ENCODE measurements at regions not wholly inside any gene's neighbourhood (a gene's known extent, or its start where the extent isn't known, plus 50 kb on each side); places are given as distances from the start of the nearest gene placed in this dataset.

DNA sequence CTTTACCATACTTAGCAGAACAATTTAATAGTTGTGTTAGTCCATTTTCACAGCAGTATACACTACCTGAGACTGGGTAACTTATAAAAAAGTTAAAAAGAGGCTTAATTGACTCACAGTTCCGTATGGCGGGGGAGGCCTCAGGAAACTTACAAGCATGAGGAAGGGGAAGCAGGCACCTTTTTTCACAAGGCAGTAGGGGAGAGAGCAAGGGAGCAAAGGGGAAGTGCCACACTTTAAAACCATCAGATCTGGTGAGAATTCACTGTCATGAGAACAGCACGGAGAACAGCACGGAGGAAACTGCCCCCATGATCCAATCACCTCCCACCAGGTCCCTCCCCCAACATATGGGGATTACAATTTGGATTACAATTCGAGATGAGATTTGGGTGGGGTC, 269.9 kb downstream of the MTRR start:
- DNase-seq (ENCODE audit: low read depth), result no peak

DNA sequence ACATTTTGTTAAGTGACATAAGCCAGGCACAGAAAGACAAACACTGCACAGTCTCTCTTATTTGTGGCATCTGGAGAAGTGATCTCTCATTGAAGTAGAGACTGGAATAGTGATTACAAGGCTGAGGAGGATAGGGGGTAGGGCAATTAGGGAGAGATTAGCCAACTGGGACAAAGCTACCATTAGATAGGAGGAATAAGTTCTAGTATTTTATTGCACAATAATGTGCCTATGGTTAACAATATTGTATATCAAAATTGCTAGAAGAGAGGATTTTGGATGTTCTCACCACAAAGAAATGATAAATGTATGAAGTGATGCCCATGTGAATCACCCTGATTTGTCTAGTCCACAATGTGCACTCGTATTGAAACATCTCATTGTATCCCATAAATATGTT, 281.8 kb downstream of the MTRR start:
- no peak for DNase-seq (ENCODE audit: low read depth)

DNA sequence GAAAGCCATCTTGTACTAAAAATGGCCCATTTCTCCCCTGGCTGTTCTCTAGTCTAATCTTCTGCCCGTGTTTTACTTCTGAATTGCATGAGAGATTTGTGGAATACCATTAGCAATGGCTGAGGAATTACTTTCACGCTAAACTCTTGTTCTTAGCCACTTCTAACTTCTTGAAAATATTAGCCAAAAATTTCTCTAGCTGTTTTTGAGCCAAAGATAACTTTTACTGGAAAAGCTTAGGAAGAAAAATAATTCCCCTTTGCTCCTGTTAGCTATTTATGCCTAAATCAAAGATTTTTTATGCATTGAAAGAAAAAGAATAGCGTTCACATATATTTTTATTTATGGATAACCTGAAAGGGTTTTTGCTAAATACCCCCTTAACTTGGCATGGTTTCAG, 287.8 kb downstream of the MTRR start:
- no peak for DNase-seq (ENCODE audit: low read depth)

- DNase-seq (ENCODE audit: low read depth), result no peak
Measured at GRCh38 chr5:8157320-8157822, 288.4 kb downstream of the MTRR start.

GRCh38 chr5:8176101-8176693, 307.2 kb downstream of the MTRR start:
- no peak for DNase-seq (ENCODE audit: low read depth)

DNA sequence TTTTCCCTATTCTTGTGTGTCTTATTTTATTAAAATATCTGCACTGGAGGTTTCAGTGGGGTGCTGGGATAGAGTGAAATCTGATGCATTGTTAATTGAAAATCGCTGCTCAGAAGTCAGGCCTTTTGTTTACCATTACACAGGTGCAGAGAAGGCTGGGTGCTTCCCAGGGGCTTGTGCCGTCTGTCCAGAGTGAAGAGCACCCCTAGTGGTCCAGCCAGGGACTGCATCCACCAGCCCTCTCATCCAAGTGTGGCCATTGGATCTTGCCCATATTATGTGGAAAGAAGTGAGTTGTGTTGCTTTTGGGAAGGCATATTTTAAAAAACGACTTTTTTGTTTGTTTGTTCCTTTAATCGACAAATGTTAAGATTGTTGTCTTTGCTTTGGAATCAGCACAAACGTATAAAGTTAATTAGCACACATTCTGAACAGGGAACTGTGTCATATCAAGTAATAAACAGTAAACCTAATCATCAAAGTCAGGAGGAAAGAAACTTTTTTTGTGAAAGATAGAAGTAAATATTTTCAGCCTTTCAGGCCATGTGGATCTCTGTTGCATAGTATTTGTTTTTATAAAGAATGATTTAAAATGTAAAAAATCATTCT, 315.6 kb downstream of the MTRR start:
- no peak for DNase-seq (ENCODE audit: low read depth)

DNA sequence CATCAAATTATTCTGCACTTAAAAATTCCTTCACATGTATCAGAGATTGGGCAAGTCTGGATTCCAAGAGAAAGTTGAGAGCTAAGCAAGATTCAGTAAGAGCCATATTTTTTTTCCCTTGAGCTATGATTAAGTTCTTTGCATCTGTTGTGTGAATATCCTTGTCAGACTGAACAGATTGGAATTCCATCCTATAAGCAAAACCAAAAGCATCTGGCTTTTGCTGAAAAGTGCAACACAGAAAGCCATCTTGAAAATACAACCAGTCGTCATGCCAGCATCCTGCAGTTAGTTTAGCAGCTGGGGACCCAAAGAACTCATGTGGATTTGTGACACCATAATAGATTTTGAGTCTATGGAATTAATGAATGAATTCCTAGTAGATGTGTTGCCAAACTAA, 316.9 kb downstream of the MTRR start:
- DNase-seq (ENCODE audit: low read depth), result no peak

- no peak for DNase-seq (ENCODE audit: low read depth)
Measured at GRCh38 chr5:8188874-8189565, 320.1 kb downstream of the MTRR start.

GRCh38 chr5:8192840-8193239, 323.9 kb downstream of the MTRR start:
- no peak for DNase-seq (ENCODE audit: low read depth)

GRCh38 chr5:8196061-8196460, 327.1 kb downstream of the MTRR start:
- DNase-seq (ENCODE audit: low read depth), result no peak

DNA sequence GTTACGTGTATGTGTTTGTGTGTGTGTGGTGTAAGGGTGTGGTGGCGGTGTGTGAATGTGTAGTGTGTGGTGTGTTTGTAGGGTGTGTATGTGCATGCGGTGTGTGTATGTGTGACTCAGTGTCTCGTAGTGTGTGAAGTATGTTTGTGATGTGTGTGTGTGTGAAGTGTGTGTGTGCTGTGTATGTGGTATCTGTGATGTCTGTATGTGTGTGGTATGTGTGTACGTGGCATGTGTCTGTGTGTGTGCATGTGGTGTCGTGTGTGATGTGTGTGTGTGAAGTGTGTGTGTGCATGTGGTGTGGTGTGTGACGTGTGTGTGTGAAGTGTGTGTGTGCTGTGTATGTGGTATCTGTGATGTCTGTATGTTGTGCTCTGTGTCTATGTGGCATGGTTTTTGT, 339.4 kb downstream of the MTRR start:
- no peak for DNase-seq (ENCODE audit: low read depth)

GRCh38 chr5:8209500-8209899, 340.6 kb downstream of the MTRR start:
- no peak for DNase-seq (ENCODE audit: low read depth)

DNA sequence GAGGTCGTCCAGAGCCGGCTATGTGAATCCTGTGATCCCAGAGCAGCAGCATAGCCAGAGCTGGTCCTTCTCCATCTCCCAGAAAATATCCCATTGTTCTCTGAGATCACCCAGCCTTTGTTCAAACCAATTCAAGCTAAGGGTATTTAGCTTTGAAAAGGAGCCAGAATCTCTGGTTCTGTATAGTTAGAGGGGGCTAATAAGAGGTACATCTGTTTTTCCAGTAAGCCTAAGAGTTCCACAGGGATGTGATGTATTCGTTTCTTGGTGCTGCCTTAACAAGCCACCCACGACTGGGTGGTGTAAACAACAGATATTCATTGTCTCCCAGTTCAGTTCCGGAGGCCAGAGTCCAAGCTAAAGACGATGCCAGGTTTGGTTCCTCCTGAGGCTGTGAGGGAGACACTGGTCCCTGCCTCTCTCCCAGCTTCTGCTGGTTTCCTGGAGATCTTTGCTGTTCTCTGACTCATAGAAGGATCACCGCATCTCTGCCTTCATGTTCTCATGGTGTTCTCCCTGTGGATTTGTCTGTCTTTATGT, 344.8 kb downstream of the MTRR start:
- no peak for DNase-seq (ENCODE audit: low read depth)

- DNase-seq (ENCODE audit: low read depth), result no peak
Measured at GRCh38 chr5:8216921-8217320, 348.0 kb downstream of the MTRR start.

- no peak for DNase-seq (ENCODE audit: low read depth)
Measured at GRCh38 chr5:8226148-8226547, 357.2 kb downstream of the MTRR start.

GRCh38 chr5:8227112-8227511, 358.2 kb downstream of the MTRR start:
- no peak for DNase-seq (ENCODE audit: low read depth)

GRCh38 chr5:8229551-8229950, 360.6 kb downstream of the MTRR start:
- no peak for DNase-seq (ENCODE audit: low read depth)

DNA sequence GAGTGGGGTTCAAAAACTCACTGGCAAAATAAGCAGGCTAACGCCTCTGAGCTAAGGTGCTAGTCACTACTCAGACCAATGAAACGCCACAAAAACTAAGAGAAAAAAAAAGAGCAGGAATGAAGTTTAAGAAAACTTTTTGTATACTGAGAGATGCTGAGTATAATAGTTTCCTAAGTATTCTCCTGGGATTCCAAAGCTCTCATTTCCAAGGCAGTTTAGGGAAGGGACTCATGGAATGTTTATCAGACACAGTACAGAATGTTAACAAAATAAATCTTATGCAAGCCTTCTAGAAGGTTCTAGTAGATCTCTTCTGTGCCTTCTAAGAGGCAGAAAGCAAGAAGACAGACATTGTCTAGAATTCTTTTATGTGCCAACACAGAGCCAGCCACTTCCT, 361.9 kb downstream of the MTRR start:
- DNase-seq (ENCODE audit: low read depth), result no peak

GRCh38 chr5:8233479-8233878, 364.5 kb downstream of the MTRR start:
- no peak for DNase-seq (ENCODE audit: low read depth)

- DNase-seq (ENCODE audit: low read depth), result no peak
Measured at GRCh38 chr5:8234179-8234770, 365.3 kb downstream of the MTRR start.

- no peak for DNase-seq (ENCODE audit: low read depth)
Measured at GRCh38 chr5:8238080-8238479, 369.1 kb downstream of the MTRR start.

DNA sequence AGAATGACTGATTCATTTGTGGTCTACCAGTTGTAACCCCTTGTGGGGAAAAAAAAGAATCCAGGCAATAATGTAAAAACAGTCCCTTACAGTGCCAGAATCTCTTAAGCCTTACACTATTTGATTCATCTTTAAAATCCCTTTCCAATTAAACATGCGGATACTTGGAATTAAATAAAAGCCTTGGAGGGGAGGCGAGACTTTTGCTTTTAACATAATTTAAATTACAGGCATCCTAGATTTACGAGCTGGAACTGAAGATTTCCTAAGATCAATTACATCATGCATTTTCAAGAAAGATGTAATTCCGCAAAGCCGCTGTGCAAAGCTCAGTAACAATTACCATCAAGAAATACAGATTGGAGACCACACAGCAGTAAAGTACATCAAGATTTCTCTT, 370.2 kb downstream of the MTRR start:
- no peak for DNase-seq (ENCODE audit: low read depth)

- no peak for DNase-seq (ENCODE audit: low read depth)
Measured at GRCh38 chr5:8239646-8240045, 370.7 kb downstream of the MTRR start.

All from fibroblast of the conjunctiva (primary cell).